ENCODE measurements at regions not wholly inside any gene's neighbourhood (a gene's known extent, or its start where the extent isn't known, plus 50 kb on each side); places are given as distances from the start of the nearest gene placed in this dataset.

- TF ChIP-seq, protein P1, sequence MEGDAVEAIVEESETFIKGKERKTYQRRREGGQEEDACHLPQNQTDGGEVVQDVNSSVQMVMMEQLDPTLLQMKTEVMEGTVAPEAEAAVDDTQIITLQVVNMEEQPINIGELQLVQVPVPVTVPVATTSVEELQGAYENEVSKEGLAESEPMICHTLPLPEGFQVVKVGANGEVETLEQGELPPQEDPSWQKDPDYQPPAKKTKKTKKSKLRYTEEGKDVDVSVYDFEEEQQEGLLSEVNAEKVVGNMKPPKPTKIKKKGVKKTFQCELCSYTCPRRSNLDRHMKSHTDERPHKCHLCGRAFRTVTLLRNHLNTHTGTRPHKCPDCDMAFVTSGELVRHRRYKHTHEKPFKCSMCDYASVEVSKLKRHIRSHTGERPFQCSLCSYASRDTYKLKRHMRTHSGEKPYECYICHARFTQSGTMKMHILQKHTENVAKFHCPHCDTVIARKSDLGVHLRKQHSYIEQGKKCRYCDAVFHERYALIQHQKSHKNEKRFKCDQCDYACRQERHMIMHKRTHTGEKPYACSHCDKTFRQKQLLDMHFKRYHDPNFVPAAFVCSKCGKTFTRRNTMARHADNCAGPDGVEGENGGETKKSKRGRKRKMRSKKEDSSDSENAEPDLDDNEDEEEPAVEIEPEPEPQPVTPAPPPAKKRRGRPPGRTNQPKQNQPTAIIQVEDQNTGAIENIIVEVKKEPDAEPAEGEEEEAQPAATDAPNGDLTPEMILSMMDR (IDR thresholded peaks at IDR 0.05; ENCODE audit: low read depth, low read length) = no peak
- no peak for TF ChIP-seq POLR2A (IDR thresholded peaks at IDR 0.05; ENCODE audit: extremely low read depth, insufficient read length)
These were observed 752.4 kb upstream of the COX7C start for GRCh38 chr5:85865296-85865695.

Measured in NB4 (cell line).